WTC11 (cell line): ENCODE measurements at regions not wholly inside any gene's neighbourhood (a gene's known extent, or its start where the extent isn't known, plus 50 kb on each side); places are given as distances from the start of the nearest gene placed in this dataset.

Experiments
- FOXJ3 ChIP-seq: sonication (generic); formaldehyde crosslinking; IDR thresholded peaks from 2 replicates; pipeline ENCODE4 v1.9.0; 2021; ENCODE audit warnings: missing genetic modification reagents, mild to moderate bottlenecking, borderline replicate concordance
- NR2C2 ChIP-seq: sonication (generic); formaldehyde crosslinking; IDR thresholded peaks from 2 replicates; pipeline ENCODE4 v1.8.0; 2022; ENCODE audit warnings: mild to moderate bottlenecking, missing genetic modification reagents
- ZBTB21 ChIP-seq: sonication (generic); formaldehyde crosslinking; IDR thresholded peaks from 2 replicates; pipeline ENCODE4 v1.8.1; 2023; ENCODE audit warnings: mild to moderate bottlenecking, missing genetic modification reagents, borderline replicate concordance
- TF ChIP-seq, protein P1 (sequence below): fragments of 200-600 bp; IDR thresholded peaks from 2 replicates; pipeline ENCODE4 v1.8.0; 2022; ENCODE audit warnings: antibody characterized with exemption
- TF ChIP-seq, protein P2 (sequence below): sonication (generic); formaldehyde crosslinking; IDR thresholded peaks from 2 replicates; pipeline ENCODE4 v1.8.1; 2023; ENCODE audit warnings: mild to moderate bottlenecking, missing genetic modification reagents

DNA sequence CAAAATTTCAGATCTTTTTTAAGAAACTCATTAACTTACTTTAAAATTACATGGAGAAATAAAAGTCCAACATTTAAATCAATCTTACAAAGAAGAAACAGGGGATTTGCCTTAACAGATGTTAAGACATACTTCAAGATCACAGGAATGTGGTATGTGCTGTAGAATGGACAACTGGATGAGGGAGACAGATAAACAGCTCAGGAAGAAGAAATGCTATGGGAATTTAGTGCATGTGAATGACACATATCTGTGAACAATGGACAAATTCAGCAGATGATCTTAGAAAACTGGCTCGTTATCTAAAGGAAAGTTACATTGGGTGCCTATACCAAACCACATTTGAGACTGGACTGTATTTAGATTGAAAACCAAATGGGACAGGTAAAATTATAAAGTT is 246.8 kb upstream of the AGAP1 start:
- TF ChIP-seq ZBTB21 (CRISPR knock-in tag) (no peak), FOXJ3 (no peak), NR2C2 (CRISPR knock-in tag) (no peak)
- TF ChIP-seq, protein P1, sequence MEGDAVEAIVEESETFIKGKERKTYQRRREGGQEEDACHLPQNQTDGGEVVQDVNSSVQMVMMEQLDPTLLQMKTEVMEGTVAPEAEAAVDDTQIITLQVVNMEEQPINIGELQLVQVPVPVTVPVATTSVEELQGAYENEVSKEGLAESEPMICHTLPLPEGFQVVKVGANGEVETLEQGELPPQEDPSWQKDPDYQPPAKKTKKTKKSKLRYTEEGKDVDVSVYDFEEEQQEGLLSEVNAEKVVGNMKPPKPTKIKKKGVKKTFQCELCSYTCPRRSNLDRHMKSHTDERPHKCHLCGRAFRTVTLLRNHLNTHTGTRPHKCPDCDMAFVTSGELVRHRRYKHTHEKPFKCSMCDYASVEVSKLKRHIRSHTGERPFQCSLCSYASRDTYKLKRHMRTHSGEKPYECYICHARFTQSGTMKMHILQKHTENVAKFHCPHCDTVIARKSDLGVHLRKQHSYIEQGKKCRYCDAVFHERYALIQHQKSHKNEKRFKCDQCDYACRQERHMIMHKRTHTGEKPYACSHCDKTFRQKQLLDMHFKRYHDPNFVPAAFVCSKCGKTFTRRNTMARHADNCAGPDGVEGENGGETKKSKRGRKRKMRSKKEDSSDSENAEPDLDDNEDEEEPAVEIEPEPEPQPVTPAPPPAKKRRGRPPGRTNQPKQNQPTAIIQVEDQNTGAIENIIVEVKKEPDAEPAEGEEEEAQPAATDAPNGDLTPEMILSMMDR = no peak
- TF ChIP-seq, protein P2, sequence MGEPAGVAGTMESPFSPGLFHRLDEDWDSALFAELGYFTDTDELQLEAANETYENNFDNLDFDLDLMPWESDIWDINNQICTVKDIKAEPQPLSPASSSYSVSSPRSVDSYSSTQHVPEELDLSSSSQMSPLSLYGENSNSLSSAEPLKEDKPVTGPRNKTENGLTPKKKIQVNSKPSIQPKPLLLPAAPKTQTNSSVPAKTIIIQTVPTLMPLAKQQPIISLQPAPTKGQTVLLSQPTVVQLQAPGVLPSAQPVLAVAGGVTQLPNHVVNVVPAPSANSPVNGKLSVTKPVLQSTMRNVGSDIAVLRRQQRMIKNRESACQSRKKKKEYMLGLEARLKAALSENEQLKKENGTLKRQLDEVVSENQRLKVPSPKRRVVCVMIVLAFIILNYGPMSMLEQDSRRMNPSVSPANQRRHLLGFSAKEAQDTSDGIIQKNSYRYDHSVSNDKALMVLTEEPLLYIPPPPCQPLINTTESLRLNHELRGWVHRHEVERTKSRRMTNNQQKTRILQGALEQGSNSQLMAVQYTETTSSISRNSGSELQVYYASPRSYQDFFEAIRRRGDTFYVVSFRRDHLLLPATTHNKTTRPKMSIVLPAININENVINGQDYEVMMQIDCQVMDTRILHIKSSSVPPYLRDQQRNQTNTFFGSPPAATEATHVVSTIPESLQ (CRISPR knock-in tag) = no peak
